ENCODE measurements at regions not wholly inside any gene's neighbourhood (a gene's known extent, or its start where the extent isn't known, plus 50 kb on each side); places are given as distances from the start of the nearest gene placed in this dataset.

GRCh38 chr1:81700728-81701470 is 99.8 kb upstream of the ADGRL2 start:
- TF ChIP-seq CTCF (IDR thresholded peaks at IDR 0.05; ENCODE audit: low read depth, low read length, missing control alignments): no peak
- DNase-seq (ENCODE audit: extremely low read depth, low read depth): no peak
- no peak overlapping the region for H3K4me3 ChIP-seq (replicated peaks; ENCODE audit: low read depth, low read length)

GRCh38 chr1:81699234-81699633 is 101.5 kb upstream of the ADGRL2 start:
- no peak for DNase-seq (ENCODE audit: extremely low read depth, low read depth)
- H3K4me3 ChIP-seq (replicated peaks; ENCODE audit: low read depth, low read length): no peak overlapping the region
- TF ChIP-seq CTCF (IDR thresholded peaks at IDR 0.05; ENCODE audit: low read depth, low read length, missing control alignments): no peak

GRCh38 chr1:81695741-81696140 is 105.0 kb upstream of the ADGRL2 start:
- DNase-seq (ENCODE audit: extremely low read depth, low read depth): no peak
- TF ChIP-seq CTCF (IDR thresholded peaks at IDR 0.05; ENCODE audit: low read depth, low read length, missing control alignments): no peak
- no peak overlapping the region for H3K4me3 ChIP-seq (replicated peaks; ENCODE audit: low read depth, low read length)

- no peak for DNase-seq (ENCODE audit: extremely low read depth, low read depth)
- no peak for TF ChIP-seq CTCF (IDR thresholded peaks at IDR 0.05; ENCODE audit: low read depth, low read length, missing control alignments)
- H3K4me3 ChIP-seq (replicated peaks; ENCODE audit: low read depth, low read length): no peak overlapping the region
Observed at GRCh38 chr1:81693316-81693715, 107.4 kb upstream of the ADGRL2 start.

- DNase-seq (ENCODE audit: extremely low read depth, low read depth): no peak
- TF ChIP-seq CTCF (IDR thresholded peaks at IDR 0.05; ENCODE audit: low read depth, low read length, missing control alignments): no peak
- H3K4me3 ChIP-seq (replicated peaks; ENCODE audit: low read depth, low read length): no peak overlapping the region
Observed at GRCh38 chr1:81690676-81691453, 109.9 kb upstream of the ADGRL2 start.

- DNase-seq (ENCODE audit: extremely low read depth, low read depth): no peak
- no peak for TF ChIP-seq CTCF (IDR thresholded peaks at IDR 0.05; ENCODE audit: low read depth, low read length, missing control alignments)
- H3K4me3 ChIP-seq (replicated peaks; ENCODE audit: low read depth, low read length): no peak overlapping the region
Observed at GRCh38 chr1:81689531-81689941, 111.2 kb upstream of the ADGRL2 start.
